ENCODE measurements at regions not wholly inside any gene's neighbourhood (a gene's known extent, or its start where the extent isn't known, plus 50 kb on each side); places are given as distances from the start of the nearest gene placed in this dataset.

GRCh38 chr6:21533678-21534077 lies 59.9 kb upstream of the SOX4 start:
- no peak overlapping the region for H3K27ac ChIP-seq (ENCODE audit: low read depth, low read length)
- no peaks in the 10 kb centered on the region for H3K9me3 ChIP-seq (ENCODE audit: insufficient read depth, low read depth, low read length)
- no CpG with 5 or more reads among the region's 1 CpG for WGBS (ENCODE audit: extremely low coverage, insufficient coverage, insufficient read length)
- H3K4ac ChIP-seq (ENCODE audit: low read depth, low read length) = no peak overlapping the region
- no peak overlapping the region for H2BK5ac ChIP-seq (ENCODE audit: low read depth, low read length, poor library complexity)
- DNase-seq = no peak
- H2BK120ac ChIP-seq (ENCODE audit: insufficient read depth, low read length, poor library complexity) = no peak overlapping the region
- no peak overlapping the region for H3K14ac ChIP-seq (ENCODE audit: low read length)
- no peak overlapping the region for H3K9ac ChIP-seq (ENCODE audit: low read length)
- H2AFZ ChIP-seq (ENCODE audit: insufficient read depth, low read length, poor library complexity) = no peak overlapping the region
- no peak overlapping the region for H3K4me3 ChIP-seq (ENCODE audit: low read depth, low read length)
- no peak overlapping the region for H4K91ac ChIP-seq (ENCODE audit: low read depth, low read length)
- no peaks in the 10 kb centered on the region for H3K4me1 ChIP-seq (ENCODE audit: control insufficient read depth in 1 of 2, insufficient read depth in 2 of 2, low read length in 2 of 2)
- H2BK12ac ChIP-seq (ENCODE audit: low read length) = no peak overlapping the region
- H3K79me2 ChIP-seq (ENCODE audit: control insufficient read depth, insufficient read depth, low read length, poor library complexity) = no peaks in the 10 kb centered on the region
- no peaks in the 10 kb centered on the region for H3K79me1 ChIP-seq (ENCODE audit: low read length)
- H4K8ac ChIP-seq (ENCODE audit: low read depth, low read length) = no peak overlapping the region
- no peaks in the 10 kb centered on the region for H3K27me3 ChIP-seq (ENCODE audit: insufficient read depth, low read length)
- H3K18ac ChIP-seq (ENCODE audit: low read length) = no peak overlapping the region
- H4K12ac ChIP-seq (ENCODE audit: low read depth, low read length) = no peak overlapping the region
- H3K4me2 ChIP-seq (ENCODE audit: low read length) = no peak overlapping the region
- H3K36me3 ChIP-seq (ENCODE audit: control insufficient read depth in 1 of 2, insufficient read depth in 2 of 2, low read length in 2 of 2) = no peaks in the 10 kb centered on the region
- H3K23ac ChIP-seq (ENCODE audit: low read length) = no peak overlapping the region
- no peak overlapping the region for H2AK5ac ChIP-seq (ENCODE audit: low read length)

GRCh38 chr6:21536280-21536766 lies 57.2 kb upstream of the SOX4 start:
- no CpG with 5 or more reads among the region's 5 CpGs for WGBS (ENCODE audit: extremely low coverage, insufficient coverage, insufficient read length)

GRCh38 chr6:21537637-21538036 lies 55.9 kb upstream of the SOX4 start:
- no CpG with 5 or more reads among the region's 2 CpGs for WGBS (ENCODE audit: extremely low coverage, insufficient coverage, insufficient read length)
- Histone ChIP-seq H3K4me2 (ENCODE audit: low read length) (no peak overlapping the region), H4K91ac (ENCODE audit: low read depth, low read length) (no peak overlapping the region), H3K4me1 (ENCODE audit: control insufficient read depth in 1 of 2, insufficient read depth in 2 of 2, low read length in 2 of 2) (peaks cover 2 to 6% of the 10 kb centered on the region in 2 experiments), H3K18ac (ENCODE audit: low read length) (no peak overlapping the region), H3K79me2 (ENCODE audit: control insufficient read depth, insufficient read depth, low read length, poor library complexity) (no peaks in the 10 kb centered on the region), H3K36me3 (ENCODE audit: control insufficient read depth in 1 of 2, insufficient read depth in 2 of 2, low read length in 2 of 2) (no peaks in the 10 kb centered on the region), H3K9ac (ENCODE audit: low read length) (no peak overlapping the region), H3K9me3 (ENCODE audit: insufficient read depth, low read depth, low read length) (no peaks in the 10 kb centered on the region), H3K4me3 (ENCODE audit: low read depth, low read length) (no peak overlapping the region), H3K27me3 (ENCODE audit: insufficient read depth, low read length) (no peaks in the 10 kb centered on the region), H4K8ac (ENCODE audit: low read depth, low read length) (no peak overlapping the region), H3K27ac (ENCODE audit: low read depth, low read length) (no peak overlapping the region), H3K14ac (ENCODE audit: low read length) (no peak overlapping the region), H2BK5ac (ENCODE audit: low read depth, low read length, poor library complexity) (no peak overlapping the region), H4K12ac (ENCODE audit: low read depth, low read length) (no peak overlapping the region), H3K23ac (ENCODE audit: low read length) (no peak overlapping the region), H2BK12ac (ENCODE audit: low read length) (no peak overlapping the region), H2BK120ac (ENCODE audit: insufficient read depth, low read length, poor library complexity) (no peak overlapping the region), H3K79me1 (ENCODE audit: low read length) (no peaks in the 10 kb centered on the region), H3K4ac (ENCODE audit: low read depth, low read length) (no peak overlapping the region), H2AK5ac (ENCODE audit: low read length) (no peak overlapping the region), H2AFZ (ENCODE audit: insufficient read depth, low read length, poor library complexity) (no peak overlapping the region)
- DNase-seq = no peak

More at GRCh38 chr6:21536280-21536766, 57.2 kb upstream of the SOX4 start:
- Histone ChIP-seq H3K14ac (ENCODE audit: low read length) (no peak overlapping the region), H2BK120ac (ENCODE audit: insufficient read depth, low read length, poor library complexity) (no peak overlapping the region), H4K12ac (ENCODE audit: low read depth, low read length) (no peak overlapping the region), H3K9ac (ENCODE audit: low read length) (peak overlapping the region; percentile 79), H2AFZ (ENCODE audit: insufficient read depth, low read length, poor library complexity) (no peak overlapping the region), H4K91ac (ENCODE audit: low read depth, low read length) (no peak overlapping the region), H2AK5ac (ENCODE audit: low read length) (no peak overlapping the region), H3K79me1 (ENCODE audit: low read length) (no peaks in the 10 kb centered on the region), H3K36me3 (ENCODE audit: control insufficient read depth in 1 of 2, insufficient read depth in 2 of 2, low read length in 2 of 2) (no peaks in the 10 kb centered on the region), H2BK12ac (ENCODE audit: low read length) (no peak overlapping the region), H3K9me3 (ENCODE audit: insufficient read depth, low read depth, low read length) (no peaks in the 10 kb centered on the region), H3K4me3 (ENCODE audit: low read depth, low read length) (no peak overlapping the region), H3K18ac (ENCODE audit: low read length) (no peak overlapping the region), H3K4me2 (ENCODE audit: low read length) (no peak overlapping the region), H4K8ac (ENCODE audit: low read depth, low read length) (no peak overlapping the region), H3K27ac (ENCODE audit: low read depth, low read length) (no peak overlapping the region), H3K79me2 (ENCODE audit: control insufficient read depth, insufficient read depth, low read length, poor library complexity) (no peaks in the 10 kb centered on the region), H3K4ac (ENCODE audit: low read depth, low read length) (no peak overlapping the region), H3K23ac (ENCODE audit: low read length) (no peak overlapping the region), H3K27me3 (ENCODE audit: insufficient read depth, low read length) (no peaks in the 10 kb centered on the region), H2BK5ac (ENCODE audit: low read depth, low read length, poor library complexity) (no peak overlapping the region), H3K4me1 (ENCODE audit: control insufficient read depth in 1 of 2, insufficient read depth in 2 of 2, low read length in 2 of 2) (peaks cover 2 to 6% of the 10 kb centered on the region in 2 experiments)
- DNase-seq = no peak

DNA sequence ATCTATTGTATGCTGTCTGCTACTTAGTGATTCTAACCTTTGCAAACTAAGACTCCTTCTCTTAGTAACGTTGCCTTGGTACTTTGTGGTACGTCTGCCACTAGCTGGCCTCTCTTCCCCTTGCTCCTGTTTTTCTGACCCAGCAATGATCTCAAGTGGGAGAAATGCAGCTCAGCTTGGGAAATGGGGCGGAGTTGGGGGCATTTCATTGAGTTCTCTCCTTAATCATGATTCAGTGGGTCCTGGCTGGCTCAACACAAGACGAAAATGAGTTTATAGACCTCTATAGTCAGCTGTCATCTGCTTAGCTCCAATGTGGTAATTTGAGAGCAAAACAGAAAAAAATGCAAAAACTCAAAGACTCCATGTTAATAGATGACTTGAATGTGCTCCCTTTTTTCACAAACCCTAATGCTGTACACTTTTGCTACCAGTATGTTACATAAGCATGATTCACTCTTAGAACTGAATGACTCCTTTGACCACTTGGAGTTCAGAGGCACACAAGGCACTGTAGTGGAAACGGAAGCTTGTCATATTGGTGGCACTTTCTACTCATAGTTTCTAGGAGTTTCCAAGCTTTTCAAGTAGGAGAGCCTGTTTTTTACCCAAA lies 55.3 kb upstream of the SOX4 start:
- H3K18ac ChIP-seq (ENCODE audit: low read length) = no peak overlapping the region
- H2BK120ac ChIP-seq (ENCODE audit: insufficient read depth, low read length, poor library complexity) = no peak overlapping the region
- H2AK5ac ChIP-seq (ENCODE audit: low read length) = no peak overlapping the region
- no peak overlapping the region for H3K4me3 ChIP-seq (ENCODE audit: low read depth, low read length)
- DNase-seq = peak in 1 of 2 donors; percentile 23
- H2BK5ac ChIP-seq (ENCODE audit: low read depth, low read length, poor library complexity) = no peak overlapping the region
- H3K27me3 ChIP-seq (ENCODE audit: insufficient read depth, low read length) = no peaks in the 10 kb centered on the region
- no peaks in the 10 kb centered on the region for H3K79me1 ChIP-seq (ENCODE audit: low read length)
- no peak overlapping the region for H3K23ac ChIP-seq (ENCODE audit: low read length)
- H3K4ac ChIP-seq (ENCODE audit: low read depth, low read length) = no peak overlapping the region
- no peaks in the 10 kb centered on the region for H3K9me3 ChIP-seq (ENCODE audit: insufficient read depth, low read depth, low read length)
- no peak overlapping the region for H3K4me2 ChIP-seq (ENCODE audit: low read length)
- no peaks in the 10 kb centered on the region for H3K36me3 ChIP-seq (ENCODE audit: control insufficient read depth in 1 of 2, insufficient read depth in 2 of 2, low read length in 2 of 2)
- no peak overlapping the region for H4K12ac ChIP-seq (ENCODE audit: low read depth, low read length)
- WGBS (ENCODE audit: extremely low coverage, insufficient coverage, insufficient read length) = no CpG with 5 or more reads among the region's 5 CpGs
- no peak overlapping the region for H3K9ac ChIP-seq (ENCODE audit: low read length)
- H4K8ac ChIP-seq (ENCODE audit: low read depth, low read length) = no peak overlapping the region
- H3K27ac ChIP-seq (ENCODE audit: low read depth, low read length) = no peak overlapping the region
- H4K91ac ChIP-seq (ENCODE audit: low read depth, low read length) = no peak overlapping the region
- no peak overlapping the region for H2BK12ac ChIP-seq (ENCODE audit: low read length)
- H2AFZ ChIP-seq (ENCODE audit: insufficient read depth, low read length, poor library complexity) = no peak overlapping the region
- no peaks in the 10 kb centered on the region for H3K79me2 ChIP-seq (ENCODE audit: control insufficient read depth, insufficient read depth, low read length, poor library complexity)
- H3K14ac ChIP-seq (ENCODE audit: low read length) = no peak overlapping the region
- peaks cover 2 to 6% of the 10 kb centered on the region in 2 experiments for H3K4me1 ChIP-seq (ENCODE audit: control insufficient read depth in 1 of 2, insufficient read depth in 2 of 2, low read length in 2 of 2)
